OCI-LY3 (cell line): ENCODE measurements at regions not wholly inside any gene's neighbourhood (a gene's known extent, or its start where the extent isn't known, plus 50 kb on each side); places are given as distances from the start of the nearest gene placed in this dataset.

ENCODE experiments used
- CTCF ChIP-seq: fragments of 200-600, 300-600 bp; sonication (generic); IDR thresholded peaks from 2 replicates; pipeline ENCODE4 v1.5.1; 2014; ENCODE audit warnings: antibody characterized with exemption, low read length, low read depth
- EZH2phosphoT487 ChIP-seq: fragments of 200-600 bp; shearing (Covaris generic); IDR thresholded peaks from 2 replicates; pipeline ENCODE4 v1.6.1; 2018; ENCODE audit warnings: antibody characterized with exemption, mixed run types, low read depth

GRCh38 chr12:131313635-131314034 lies 359.9 kb downstream of the ADGRD1 start:
- TF ChIP-seq CTCF (no peak), EZH2phosphoT487 (no peak)
